IMR-90 (cell line): ENCODE measurements at regions not wholly inside any gene's neighbourhood (a gene's known extent, or its start where the extent isn't known, plus 50 kb on each side); places are given as distances from the start of the nearest gene placed in this dataset.

ENCODE experiments used
- ATAC-seq: fragments of 200-7000 bp; cut with Tn5 transposase; 2 replicates; pipeline ENCODE4 v1.9.1; 2020; ENCODE audit warnings: low read depth, mild to moderate bottlenecking, moderate library complexity
- BruUV-seq: library from RNA; stranded (reverse); fragments of 400-500 nt; replicated peaks from 2 replicates; lab custom pipeline; 2021; lab: Mats Ljungman, UMichigan
- CTCF ChIA-PET: fragments of 300-600 bp; formaldehyde crosslinking; extraction: SDS; loops from one replicate; lab custom pipeline; 2021; ENCODE audit warnings: antibody characterized with exemption; lab: Yijun Ruan, JAX
- POLR2A ChIA-PET: fragments of 300-600 bp; sonication (Branson Sonifier 250); formaldehyde crosslinking; loops from one replicate; lab custom pipeline; 2022; ENCODE audit warnings: antibody characterized with exemption; ENCODE audit not compliant: unreplicated experiment; lab: Charles Lee
- DNase-seq: peaks from one replicate; pipeline ENCODE4 v3.0.0; 2013
- H2AFZ ChIP-seq: replicated peaks from 2 replicates; pipeline ENCODE3; 2013; ENCODE audit warnings: low read length, mild to moderate bottlenecking; ENCODE audit not compliant: poor library complexity
- H2AK5ac ChIP-seq: 2 replicates; pipeline ENCODE4 v1.6.1; 2013; ENCODE audit warnings: low read depth, low read length, inconsistent platforms
- H2AK9ac ChIP-seq: replicated peaks from 2 replicates; pipeline ENCODE3; 2013; ENCODE audit warnings: mild to moderate bottlenecking, low read depth, low read length, moderate library complexity; ENCODE audit not compliant: poor library complexity
- H2BK120ac ChIP-seq: 2 replicates; pipeline ENCODE4 v1.6.1; 2013; ENCODE audit warnings: low read depth, low read length, inconsistent platforms
- H2BK15ac ChIP-seq: 3 replicates; pipeline ENCODE4 v1.6.1; 2013; ENCODE audit warnings: low read depth, low read length, inconsistent platforms
- H2BK20ac ChIP-seq: 2 replicates; pipeline ENCODE4 v1.6.1; 2013; ENCODE audit warnings: low read depth, mild to moderate bottlenecking, inconsistent platforms, low read length, moderate library complexity
- H2BK5ac ChIP-seq: 2 replicates; pipeline ENCODE4 v1.6.1; 2013; ENCODE audit warnings: mild to moderate bottlenecking, low read depth, low read length, inconsistent platforms; ENCODE audit not compliant: poor library complexity, severe bottlenecking
- H3K14ac ChIP-seq: replicated peaks from 2 replicates; pipeline ENCODE4 v1.6.1; 2013; ENCODE audit warnings: low read depth, low read length, inconsistent platforms
- H3K18ac ChIP-seq: 2 replicates; pipeline ENCODE4 v1.6.1; 2013; ENCODE audit warnings: low read depth, low read length, control low read depth
- H3K23ac ChIP-seq: 2 replicates; pipeline ENCODE4 v1.6.1; 2013; ENCODE audit warnings: low read depth, low read length, inconsistent platforms
- H3K27ac ChIP-seq: 2 replicates; pipeline ENCODE4 v1.5.1; 2013; ENCODE audit warnings: mild to moderate bottlenecking, control low read depth, low read length; ENCODE audit not compliant: insufficient read depth
- H3K27me3 ChIP-seq: 2 replicates; pipeline ENCODE4 v1.6.1; 2013; ENCODE audit warnings: low read length; ENCODE audit not compliant: control insufficient read depth, insufficient read depth
- H3K36me3 ChIP-seq: 2 replicates; pipeline ENCODE4 v1.6.1; 2013; ENCODE audit warnings: low read length, mixed read lengths; ENCODE audit not compliant: control insufficient read depth, insufficient read depth
- H3K4ac ChIP-seq: 2 replicates; pipeline ENCODE4 v1.6.1; 2013; ENCODE audit warnings: low read depth, low read length, inconsistent platforms
- H3K4me1 ChIP-seq: 2 replicates; pipeline ENCODE4 v1.6.1; 2013; ENCODE audit warnings: low read length, mixed read lengths; ENCODE audit not compliant: control insufficient read depth, insufficient read depth
- H3K4me2 ChIP-seq: 2 replicates; pipeline ENCODE4 v1.6.1; 2013; ENCODE audit warnings: low read depth, mild to moderate bottlenecking, control low read depth, low read length, moderate library complexity
- H3K4me3 ChIP-seq: 2 replicates; pipeline ENCODE4 v1.5.1; 2013; ENCODE audit warnings: low read depth, mild to moderate bottlenecking, control low read depth, low read length, moderate library complexity; ENCODE audit not compliant: insufficient read depth
- H3K56ac ChIP-seq: 2 replicates; pipeline ENCODE4 v1.6.1; 2013; ENCODE audit warnings: low read length, inconsistent platforms; ENCODE audit not compliant: insufficient read depth; ENCODE audit errors: extremely low read depth
- H3K79me1 ChIP-seq, 2 experiments: 2 replicates each; pipeline ENCODE4 v1.6.1; 2013; ENCODE audit warnings: low read length in 2 of 2, inconsistent platforms in 1 of 2, low read depth in 1 of 2
- H3K9ac ChIP-seq: 2 replicates; pipeline ENCODE4 v1.6.1; 2013; ENCODE audit warnings: low read depth, low read length, control low read depth
- H3K9me1 ChIP-seq: 2 replicates; pipeline ENCODE4 v1.6.1; 2013; ENCODE audit warnings: low read length, inconsistent platforms; ENCODE audit not compliant: insufficient read depth
- H3K9me3 ChIP-seq: 2 replicates; pipeline ENCODE4 v1.6.1; 2013; ENCODE audit warnings: low read length; ENCODE audit not compliant: control insufficient read depth, insufficient read depth
- H4K20me1 ChIP-seq: 2 replicates; pipeline ENCODE4 v1.6.1; 2013; ENCODE audit warnings: low read length, inconsistent platforms; ENCODE audit not compliant: insufficient read depth
- H4K5ac ChIP-seq: 2 replicates; pipeline ENCODE4 v1.6.1; 2013; ENCODE audit warnings: mild to moderate bottlenecking, low read depth, low read length, control low read depth
- H4K8ac ChIP-seq, 2 experiments: 2 replicates each; pipeline ENCODE4 v1.6.1; 2013; ENCODE audit warnings: low read depth in 2 of 2, low read length in 2 of 2, control low read depth in 1 of 2, inconsistent platforms in 1 of 2
- H4K91ac ChIP-seq: 2 replicates; pipeline ENCODE4 v1.6.1; 2013; ENCODE audit warnings: low read depth, low read length, inconsistent platforms; ENCODE audit not compliant: insufficient read depth
- BHLHE40 ChIP-seq: fragments of 150-350 bp; IDR thresholded peaks from 2 replicates; pipeline ENCODE4 v1.6.1; 2016; ENCODE audit warnings: mild to moderate bottlenecking, low read depth, low read length
- CEBPB ChIP-seq: IDR thresholded peaks from 2 replicates; pipeline ENCODE4 v1.6.1; 2012; ENCODE audit warnings: low read depth, low read length, improper control_type of control experiment
- CHD1 ChIP-seq: IDR thresholded peaks from 2 replicates; pipeline ENCODE4 v1.6.1; 2012; ENCODE audit warnings: low read depth, low read length, improper control_type of control experiment
- FOS ChIP-seq: fragments of 150-350 bp; IDR thresholded peaks from 2 replicates; pipeline ENCODE4 v1.6.1; 2016; ENCODE audit warnings: low read depth, low read length
- MAFK ChIP-seq: IDR thresholded peaks from 2 replicates; pipeline ENCODE4 v1.6.1; 2012; ENCODE audit warnings: low read depth, low read length, improper control_type of control experiment
- MAZ ChIP-seq: IDR thresholded peaks from 2 replicates; pipeline ENCODE4 v1.6.1; 2012; ENCODE audit warnings: low read depth, mild to moderate bottlenecking, low read length, improper control_type of control experiment, moderate library complexity, borderline replicate concordance
- MXI1 ChIP-seq: IDR thresholded peaks from 2 replicates; pipeline ENCODE4 v1.6.1; 2012; ENCODE audit warnings: low read depth, mild to moderate bottlenecking, low read length, moderate library complexity, borderline replicate concordance
- NFE2L2 ChIP-seq: fragments of 150-350 bp; IDR thresholded peaks from 2 replicates; pipeline ENCODE4 v1.6.1; 2016; ENCODE audit warnings: low read depth, mild to moderate bottlenecking, low read length
- POLR2A ChIP-seq: IDR thresholded peaks from 2 replicates; pipeline ENCODE4 v1.6.1; 2012; ENCODE audit warnings: mild to moderate bottlenecking, low read depth, low read length
- RAD21 ChIP-seq: IDR thresholded peaks from 2 replicates; pipeline ENCODE4 v1.6.1; 2012; ENCODE audit warnings: low read length, improper control_type of control experiment
- RCOR1 ChIP-seq: IDR thresholded peaks from 2 replicates; pipeline ENCODE4 v1.6.1; 2012; ENCODE audit warnings: mild to moderate bottlenecking, low read length, improper control_type of control experiment; ENCODE audit not compliant: insufficient replicate concordance
- RFX5 ChIP-seq: IDR thresholded peaks from 2 replicates; pipeline ENCODE4 v1.8.0; 2012; ENCODE audit warnings: low read depth, mild to moderate bottlenecking, low read length, moderate library complexity
- SMC3 ChIP-seq: fragments of 150-350 bp; IDR thresholded peaks from 2 replicates; pipeline ENCODE4 v1.6.1; 2016; ENCODE audit warnings: low read depth, mild to moderate bottlenecking, antibody characterized with exemption, low read length, moderate library complexity
- WGBS, 2 experiments: methylation state at CpG; one replicate each; pipeline versions ENCODE4 v1.1.5 to v1.1.7; 2013; ENCODE audit warnings: missing lambda C conversion rate in 2 of 2; ENCODE audit not compliant: insufficient read length in 1 of 2; ENCODE audit errors: extremely low coverage in 2 of 2; 5-methylcytosine and 5-hydroxymethylcytosine counted together
- dilution Hi-C: fragments of 300-500 bp; cut with HindIII; formaldehyde crosslinking; loops from one replicate; pipeline ENCODE4 v1.14.3; 2018; ENCODE audit warnings: low sequenced_read_pairs; ENCODE audit not compliant: unreplicated experiment
- in situ Hi-C: fragments of 300-500 bp; cut with MboI; formaldehyde crosslinking; loops from 3 replicates; pipeline ENCODE4 v1.14.3; 2019; ENCODE audit warnings: low sequenced_read_pairs, inconsistent platforms, mixed read lengths
- intact Hi-C: fragments of 100-400 bp; cut with micrococcal nuclease; formaldehyde crosslinking; loops from 2 replicates; pipeline ENCODE4 v1.10.0; 2022
- TF ChIP-seq, protein P1 (sequence below): conservative IDR thresholded peaks from 2 replicates; pipeline ENCODE4 v1.5.1; 2012; ENCODE audit warnings: mild to moderate bottlenecking, low read depth, low read length, improper control_type of control experiment
- TF ChIP-seq, protein P2 (sequence below): fragments of 150-350 bp; IDR thresholded peaks from 2 replicates; pipeline ENCODE4 v1.6.1; 2016; ENCODE audit warnings: low read depth, mild to moderate bottlenecking, low read length, moderate library complexity, borderline replicate concordance
- TF ChIP-seq, protein P3 (sequence below): fragments of 150-350 bp; IDR thresholded peaks from 2 replicates; pipeline ENCODE4 v1.6.1; 2017; ENCODE audit warnings: mild to moderate bottlenecking, antibody characterized with exemption, low read length, low read depth

DNA sequence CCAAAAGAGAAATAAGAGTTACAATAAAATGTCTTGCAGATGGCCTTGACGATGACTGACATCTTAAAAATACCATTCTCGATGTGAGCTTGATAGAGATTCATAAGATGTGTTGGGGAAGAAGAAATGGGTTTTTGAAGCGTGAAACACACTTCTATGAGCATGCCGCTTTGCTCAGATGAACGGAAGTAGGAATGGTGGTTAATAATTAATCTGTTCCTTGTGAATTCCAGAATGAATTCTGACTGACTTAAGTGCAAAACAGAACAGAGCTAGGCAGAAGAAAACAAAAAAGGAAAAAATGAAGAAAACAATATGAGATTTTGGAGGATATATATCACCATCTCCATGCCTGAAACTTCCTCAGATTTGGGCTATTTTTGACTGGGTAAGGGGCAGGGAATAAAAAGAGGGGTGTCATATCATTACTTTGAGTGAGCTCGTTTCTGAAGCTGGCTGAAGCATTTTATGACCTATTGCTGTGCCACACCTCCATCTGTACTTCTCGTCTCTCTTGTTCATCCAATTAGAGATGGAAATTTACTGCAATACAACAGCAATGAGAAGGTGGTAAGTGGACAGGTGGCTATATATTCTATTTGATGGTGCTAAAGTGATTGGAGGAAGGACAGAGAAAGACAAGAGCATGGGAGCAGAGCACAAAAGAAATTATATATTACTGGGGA lies 1152.0 kb upstream of the CDH8 start:
- H3K9me3 ChIP-seq, result peaks cover 2% of the 10 kb centered on the region; the same call in 1 of the 2 replicates
- H3K9ac ChIP-seq, result no peak overlapping the region
- intact Hi-C loops, result no loop called here
- no peak overlapping the region for H3K18ac ChIP-seq
- H2AFZ ChIP-seq, result no peak overlapping the region
- no peak overlapping the region for H3K56ac ChIP-seq
- no peak overlapping the region for H2BK20ac ChIP-seq
- H4K5ac ChIP-seq, result no peak overlapping the region
- ATAC-seq, result no peak
- no peaks in the 10 kb centered on the region for H3K36me3 ChIP-seq
- in situ Hi-C loops, result no loop called here
- H3K23ac ChIP-seq, result no peak overlapping the region
- no peak overlapping the region for H4K91ac ChIP-seq
- no peak overlapping the region for H3K4me3 ChIP-seq
- no peaks in the 10 kb centered on the region for H3K79me1 ChIP-seq
- no peaks in the 10 kb centered on the region for H4K20me1 ChIP-seq
- no CpG with 5 or more reads among the region's 7 CpGs for WGBS, 2 experiments
- H3K4ac ChIP-seq, result no peak overlapping the region
- H3K4me1 ChIP-seq, result no peaks in the 10 kb centered on the region
- no peaks in the 10 kb centered on the region for H3K27me3 ChIP-seq
- TF ChIP-seq MXI1 (no peak), CHD1 (no peak), RAD21 (no peak), FOS (no peak), MAZ (no peak), POLR2A (no peak), RFX5 (no peak), BHLHE40 (no peak), MAFK (no peak), SMC3 (no peak), CEBPB (no peak), RCOR1 (no peak), NFE2L2 (no peak)
- TF ChIP-seq, protein P1, sequence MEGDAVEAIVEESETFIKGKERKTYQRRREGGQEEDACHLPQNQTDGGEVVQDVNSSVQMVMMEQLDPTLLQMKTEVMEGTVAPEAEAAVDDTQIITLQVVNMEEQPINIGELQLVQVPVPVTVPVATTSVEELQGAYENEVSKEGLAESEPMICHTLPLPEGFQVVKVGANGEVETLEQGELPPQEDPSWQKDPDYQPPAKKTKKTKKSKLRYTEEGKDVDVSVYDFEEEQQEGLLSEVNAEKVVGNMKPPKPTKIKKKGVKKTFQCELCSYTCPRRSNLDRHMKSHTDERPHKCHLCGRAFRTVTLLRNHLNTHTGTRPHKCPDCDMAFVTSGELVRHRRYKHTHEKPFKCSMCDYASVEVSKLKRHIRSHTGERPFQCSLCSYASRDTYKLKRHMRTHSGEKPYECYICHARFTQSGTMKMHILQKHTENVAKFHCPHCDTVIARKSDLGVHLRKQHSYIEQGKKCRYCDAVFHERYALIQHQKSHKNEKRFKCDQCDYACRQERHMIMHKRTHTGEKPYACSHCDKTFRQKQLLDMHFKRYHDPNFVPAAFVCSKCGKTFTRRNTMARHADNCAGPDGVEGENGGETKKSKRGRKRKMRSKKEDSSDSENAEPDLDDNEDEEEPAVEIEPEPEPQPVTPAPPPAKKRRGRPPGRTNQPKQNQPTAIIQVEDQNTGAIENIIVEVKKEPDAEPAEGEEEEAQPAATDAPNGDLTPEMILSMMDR, result no peak
- TF ChIP-seq, protein P2, sequence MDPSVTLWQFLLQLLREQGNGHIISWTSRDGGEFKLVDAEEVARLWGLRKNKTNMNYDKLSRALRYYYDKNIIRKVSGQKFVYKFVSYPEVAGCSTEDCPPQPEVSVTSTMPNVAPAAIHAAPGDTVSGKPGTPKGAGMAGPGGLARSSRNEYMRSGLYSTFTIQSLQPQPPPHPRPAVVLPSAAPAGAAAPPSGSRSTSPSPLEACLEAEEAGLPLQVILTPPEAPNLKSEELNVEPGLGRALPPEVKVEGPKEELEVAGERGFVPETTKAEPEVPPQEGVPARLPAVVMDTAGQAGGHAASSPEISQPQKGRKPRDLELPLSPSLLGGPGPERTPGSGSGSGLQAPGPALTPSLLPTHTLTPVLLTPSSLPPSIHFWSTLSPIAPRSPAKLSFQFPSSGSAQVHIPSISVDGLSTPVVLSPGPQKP, result no peak
- TF ChIP-seq, protein P3, sequence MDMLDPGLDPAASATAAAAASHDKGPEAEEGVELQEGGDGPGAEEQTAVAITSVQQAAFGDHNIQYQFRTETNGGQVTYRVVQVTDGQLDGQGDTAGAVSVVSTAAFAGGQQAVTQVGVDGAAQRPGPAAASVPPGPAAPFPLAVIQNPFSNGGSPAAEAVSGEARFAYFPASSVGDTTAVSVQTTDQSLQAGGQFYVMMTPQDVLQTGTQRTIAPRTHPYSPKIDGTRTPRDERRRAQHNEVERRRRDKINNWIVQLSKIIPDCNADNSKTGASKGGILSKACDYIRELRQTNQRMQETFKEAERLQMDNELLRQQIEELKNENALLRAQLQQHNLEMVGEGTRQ, result no peak
- no peak overlapping the region for H3K4me2 ChIP-seq
- H2AK9ac ChIP-seq, result no peak overlapping the region
- H3K9me1 ChIP-seq, result no peaks in the 10 kb centered on the region
- dilution Hi-C loops, result no loop called here
- BruUV-seq, result no TSS peak
- no peak overlapping the region for H2AK5ac ChIP-seq
- H3K27ac ChIP-seq, result no peak overlapping the region
- no peak overlapping the region for H3K14ac ChIP-seq
- H2BK5ac ChIP-seq, result no peak overlapping the region
- DNase-seq, result no peak
- H4K8ac ChIP-seq, result no peak overlapping the region
- ChIA-PET POLR2A (no interaction called here), CTCF (no interaction called here)
- H2BK120ac ChIP-seq, result no peak overlapping the region
- no peak overlapping the region for H2BK15ac ChIP-seq
